ENCODE measurements at regions not wholly inside any gene's neighbourhood (a gene's known extent, or its start where the extent isn't known, plus 50 kb on each side); places are given as distances from the start of the nearest gene placed in this dataset.
A peak's percentile ranks its signal among the peaks of the same experiment; 100 is the strongest.

- DNase-seq = peak in 1 of 5 donors; percentile 16
- H3K27me3 Mint-ChIP-seq = peaks cover 0 to 5% of the 10 kb centered on the region in 2 donors
- H3K9me3 Mint-ChIP-seq = peaks cover 0 to 11% (median 5%) of the 10 kb centered on the region in 5 donors
- Histone ChIP-seq H3K27me3 (ENCODE audit: insufficient read depth, low read length, poor library complexity, severe bottlenecking) (no peaks in the 10 kb centered on the region), H3K36me3 (ENCODE audit: insufficient read depth, low read length) (no peaks in the 10 kb centered on the region), H3K4me1 (ENCODE audit: insufficient read depth, low read length) (no peaks in the 10 kb centered on the region), H3K9me3 (ENCODE audit: low read length) (no peaks in the 10 kb centered on the region), H3K4me3 (ENCODE audit: low read length) (no peak overlapping the region), H3K27ac (ENCODE audit: low read depth, low read length) (no peak overlapping the region)
- no peaks in the 10 kb centered on the region for H3K36me3 Mint-ChIP-seq
- ChIA-PET POLR2A (no interaction called here), CTCF (no interaction called here)
- no peak overlapping the region for H3K27ac Mint-ChIP-seq
- H3K4me3 Mint-ChIP-seq = peak overlapping the region in 2 of 7 donors; percentile 31 to 39
- H3K4me1 Mint-ChIP-seq = peaks cover 0 to 8% (median 2%) of the 10 kb centered on the region in 3 donors
Measured at GRCh38 chr7:51471210-51471980, 154.8 kb upstream of the COBL start.

GRCh38 chr7:51467384-51468017 lies 150.9 kb upstream of the COBL start:
- peak overlapping the region in 3 of 8 donors; percentile 12 to 52 (median 24) for H3K27ac Mint-ChIP-seq
- no peaks in the 10 kb centered on the region for H3K4me1 ChIP-seq (ENCODE audit: insufficient read depth, low read length)
- H3K36me3 ChIP-seq (ENCODE audit: insufficient read depth, low read length) = no peaks in the 10 kb centered on the region
- POLR2A ChIA-PET = no interaction called here
- no peaks in the 10 kb centered on the region for H3K27me3 ChIP-seq (ENCODE audit: insufficient read depth, low read length, poor library complexity, severe bottlenecking)
- H3K27ac ChIP-seq (ENCODE audit: low read depth, low read length) = no peak overlapping the region
- peaks cover 0 to 8% (median 5%) of the 10 kb centered on the region in 5 donors for H3K9me3 Mint-ChIP-seq
- CTCF ChIA-PET = no interaction called here
- H3K4me3 ChIP-seq (ENCODE audit: low read length) = no peak overlapping the region
- no peaks in the 10 kb centered on the region for H3K36me3 Mint-ChIP-seq
- H3K27me3 Mint-ChIP-seq = peaks cover 0 to 5% of the 10 kb centered on the region in 2 donors
- peak in 2 of 5 donors; percentile 5 to 62 for DNase-seq
- no peak overlapping the region for H3K4me3 Mint-ChIP-seq
- H3K4me1 Mint-ChIP-seq = peaks cover 0 to 8% (median 2%) of the 10 kb centered on the region in 3 donors
- H3K9me3 ChIP-seq (ENCODE audit: low read length) = no peaks in the 10 kb centered on the region

- ChIA-PET CTCF (no interaction called here), POLR2A (no interaction called here)
- H3K27me3 Mint-ChIP-seq = no peaks in the 10 kb centered on the region
- Histone ChIP-seq H3K9me3 (ENCODE audit: low read length) (no peaks in the 10 kb centered on the region), H3K4me1 (ENCODE audit: insufficient read depth, low read length) (no peaks in the 10 kb centered on the region), H3K27me3 (ENCODE audit: insufficient read depth, low read length, poor library complexity, severe bottlenecking) (no peaks in the 10 kb centered on the region), H3K36me3 (ENCODE audit: insufficient read depth, low read length) (no peaks in the 10 kb centered on the region), H3K27ac (ENCODE audit: low read depth, low read length) (no peak overlapping the region), H3K4me3 (ENCODE audit: low read length) (no peak overlapping the region)
- H3K27ac Mint-ChIP-seq = peak overlapping the region in 1 of 8 donors; percentile 21
- H3K4me3 Mint-ChIP-seq = peak overlapping the region in 1 of 7 donors; percentile 4
- no peak for DNase-seq
- no peaks in the 10 kb centered on the region for H3K4me1 Mint-ChIP-seq
- H3K9me3 Mint-ChIP-seq = no peaks in the 10 kb centered on the region
- no peaks in the 10 kb centered on the region for H3K36me3 Mint-ChIP-seq
Measured at GRCh38 chr7:51459809-51460208, 143.2 kb upstream of the COBL start.

GRCh38 chr7:51458693-51459092 lies 142.1 kb upstream of the COBL start:
- Mint-ChIP-seq H3K27me3 (peaks cover 0 to 1% of the 10 kb centered on the region in 2 donors), H3K27ac (no peak overlapping the region), H3K9me3 (no peaks in the 10 kb centered on the region), H3K36me3 (no peaks in the 10 kb centered on the region), H3K4me3 (no peak overlapping the region), H3K4me1 (no peaks in the 10 kb centered on the region)
- ChIA-PET POLR2A (no interaction called here), CTCF (no interaction called here)
- no peak for DNase-seq
- no peak overlapping the region for H3K27ac ChIP-seq (ENCODE audit: low read depth, low read length)
- H3K36me3 ChIP-seq (ENCODE audit: insufficient read depth, low read length) = no peaks in the 10 kb centered on the region
- no peaks in the 10 kb centered on the region for H3K9me3 ChIP-seq (ENCODE audit: low read length)
- H3K4me1 ChIP-seq (ENCODE audit: insufficient read depth, low read length) = no peaks in the 10 kb centered on the region
- H3K4me3 ChIP-seq (ENCODE audit: low read length) = no peak overlapping the region
- H3K27me3 ChIP-seq (ENCODE audit: insufficient read depth, low read length, poor library complexity, severe bottlenecking) = no peaks in the 10 kb centered on the region

- no peak overlapping the region for H3K27ac ChIP-seq (ENCODE audit: low read depth, low read length)
- peaks cover 0 to 1% of the 10 kb centered on the region in 2 donors for H3K27me3 Mint-ChIP-seq
- H3K4me3 Mint-ChIP-seq = no peak overlapping the region
- H3K9me3 ChIP-seq (ENCODE audit: low read length) = no peaks in the 10 kb centered on the region
- no peak overlapping the region for H3K4me3 ChIP-seq (ENCODE audit: low read length)
- H3K9me3 Mint-ChIP-seq = no peaks in the 10 kb centered on the region
- H3K36me3 ChIP-seq (ENCODE audit: insufficient read depth, low read length) = no peaks in the 10 kb centered on the region
- POLR2A ChIA-PET = no interaction called here
- H3K27me3 ChIP-seq (ENCODE audit: insufficient read depth, low read length, poor library complexity, severe bottlenecking) = no peaks in the 10 kb centered on the region
- no peaks in the 10 kb centered on the region for H3K4me1 ChIP-seq (ENCODE audit: insufficient read depth, low read length)
- CTCF ChIA-PET = no interaction called here
- H3K36me3 Mint-ChIP-seq = no peaks in the 10 kb centered on the region
- DNase-seq = no peak
- no peaks in the 10 kb centered on the region for H3K4me1 Mint-ChIP-seq
- H3K27ac Mint-ChIP-seq = no peak overlapping the region
Measured at GRCh38 chr7:51457079-51457478, 140.5 kb upstream of the COBL start.

- Mint-ChIP-seq H3K27ac (no peak overlapping the region), H3K4me1 (no peaks in the 10 kb centered on the region), H3K36me3 (no peaks in the 10 kb centered on the region), H3K9me3 (peaks cover 0 to 2% (median 0%) of the 10 kb centered on the region in 5 donors), H3K4me3 (no peak overlapping the region), H3K27me3 (peaks cover 0 to 1% of the 10 kb centered on the region in 2 donors)
- Histone ChIP-seq H3K9me3 (ENCODE audit: low read length) (no peaks in the 10 kb centered on the region), H3K36me3 (ENCODE audit: insufficient read depth, low read length) (no peaks in the 10 kb centered on the region), H3K4me3 (ENCODE audit: low read length) (no peak overlapping the region), H3K4me1 (ENCODE audit: insufficient read depth, low read length) (no peaks in the 10 kb centered on the region), H3K27ac (ENCODE audit: low read depth, low read length) (no peak overlapping the region), H3K27me3 (ENCODE audit: insufficient read depth, low read length, poor library complexity, severe bottlenecking) (no peaks in the 10 kb centered on the region)
- no peak for DNase-seq
- POLR2A ChIA-PET = no interaction called here
- CTCF ChIA-PET = no interaction called here
Measured at GRCh38 chr7:51456431-51457060, 139.9 kb upstream of the COBL start.

GRCh38 chr7:51455948-51456347 lies 139.3 kb upstream of the COBL start:
- ChIA-PET CTCF (no interaction called here), POLR2A (no interaction called here)
- H3K4me3 Mint-ChIP-seq = no peak overlapping the region
- no peak for DNase-seq
- Histone ChIP-seq H3K4me3 (ENCODE audit: low read length) (no peak overlapping the region), H3K36me3 (ENCODE audit: insufficient read depth, low read length) (no peaks in the 10 kb centered on the region), H3K27me3 (ENCODE audit: insufficient read depth, low read length, poor library complexity, severe bottlenecking) (no peaks in the 10 kb centered on the region), H3K27ac (ENCODE audit: low read depth, low read length) (no peak overlapping the region), H3K4me1 (ENCODE audit: insufficient read depth, low read length) (no peaks in the 10 kb centered on the region), H3K9me3 (ENCODE audit: low read length) (no peaks in the 10 kb centered on the region)
- no peaks in the 10 kb centered on the region for H3K36me3 Mint-ChIP-seq
- no peaks in the 10 kb centered on the region for H3K4me1 Mint-ChIP-seq
- H3K27me3 Mint-ChIP-seq = peaks cover 0 to 1% of the 10 kb centered on the region in 2 donors
- H3K9me3 Mint-ChIP-seq = peaks cover 0 to 2% (median 0%) of the 10 kb centered on the region in 5 donors
- H3K27ac Mint-ChIP-seq = no peak overlapping the region

GRCh38 chr7:51455513-51455912 lies 138.9 kb upstream of the COBL start:
- no peaks in the 10 kb centered on the region for H3K4me1 Mint-ChIP-seq
- CTCF ChIA-PET = no interaction called here

More at GRCh38 chr7:51455513-51455912, 138.9 kb upstream of the COBL start:
- Histone ChIP-seq H3K9me3 (ENCODE audit: low read length) (no peaks in the 10 kb centered on the region), H3K4me3 (ENCODE audit: low read length) (no peak overlapping the region), H3K27me3 (ENCODE audit: insufficient read depth, low read length, poor library complexity, severe bottlenecking) (no peaks in the 10 kb centered on the region), H3K4me1 (ENCODE audit: insufficient read depth, low read length) (no peaks in the 10 kb centered on the region), H3K27ac (ENCODE audit: low read depth, low read length) (no peak overlapping the region), H3K36me3 (ENCODE audit: insufficient read depth, low read length) (no peaks in the 10 kb centered on the region)
- POLR2A ChIA-PET = no interaction called here
- Mint-ChIP-seq H3K9me3 (peaks cover 0 to 2% (median 0%) of the 10 kb centered on the region in 5 donors), H3K36me3 (no peaks in the 10 kb centered on the region), H3K27me3 (peaks cover 0 to 1% of the 10 kb centered on the region in 2 donors), H3K4me3 (no peak overlapping the region), H3K27ac (no peak overlapping the region)
- no peak for DNase-seq

Measured in CD8-positive, alpha-beta memory T cell (primary cell).